Stimulated activated naive CD8-positive, alpha-beta T cell treated with anti-CD3 and anti-CD28 coated beads, Interleukin-15, Interleukin-2, amounts not matched to agents 100 ng/mL and 50 ng/mL, for 24 hours (primary cell): ENCODE measurements at regions not wholly inside any gene's neighbourhood (a gene's known extent, or its start where the extent isn't known, plus 50 kb on each side); places are given as distances from the start of the nearest gene placed in this dataset.

Source experiments
- H3K27ac Mint-ChIP-seq: one replicate; pipeline ENCODE4 v1.8.0; 2021; ENCODE audit warnings: mild to moderate bottlenecking, mixed read lengths
- H3K27me3 Mint-ChIP-seq: one replicate; pipeline ENCODE4 v1.8.0; 2021; ENCODE audit warnings: mixed read lengths
- H3K36me3 Mint-ChIP-seq: one replicate; pipeline ENCODE4 v1.8.0; 2021; ENCODE audit warnings: low read depth, mixed read lengths
- H3K4me1 Mint-ChIP-seq: one replicate; pipeline ENCODE4 v1.8.0; 2021; ENCODE audit warnings: low read depth, mixed read lengths
- H3K4me3 Mint-ChIP-seq: one replicate; pipeline ENCODE4 v1.8.0; 2021; ENCODE audit warnings: mild to moderate bottlenecking, mixed read lengths
- H3K9me3 Mint-ChIP-seq: one replicate; pipeline ENCODE4 v1.8.0; 2021; ENCODE audit warnings: mixed read lengths

- no peaks in the 10 kb centered on the region for H3K36me3 Mint-ChIP-seq
- no peaks in the 10 kb centered on the region for H3K27me3 Mint-ChIP-seq
- peak overlapping the region; percentile 77 for H3K4me3 Mint-ChIP-seq
- no peaks in the 10 kb centered on the region for H3K9me3 Mint-ChIP-seq
- H3K4me1 Mint-ChIP-seq = peaks cover 55% of the 10 kb centered on the region
- H3K27ac Mint-ChIP-seq = peak overlapping the region; percentile 99
Measured at GRCh38 chr20:53708129-53708968, 114.7 kb upstream of the ZNF217 start.

DNA sequence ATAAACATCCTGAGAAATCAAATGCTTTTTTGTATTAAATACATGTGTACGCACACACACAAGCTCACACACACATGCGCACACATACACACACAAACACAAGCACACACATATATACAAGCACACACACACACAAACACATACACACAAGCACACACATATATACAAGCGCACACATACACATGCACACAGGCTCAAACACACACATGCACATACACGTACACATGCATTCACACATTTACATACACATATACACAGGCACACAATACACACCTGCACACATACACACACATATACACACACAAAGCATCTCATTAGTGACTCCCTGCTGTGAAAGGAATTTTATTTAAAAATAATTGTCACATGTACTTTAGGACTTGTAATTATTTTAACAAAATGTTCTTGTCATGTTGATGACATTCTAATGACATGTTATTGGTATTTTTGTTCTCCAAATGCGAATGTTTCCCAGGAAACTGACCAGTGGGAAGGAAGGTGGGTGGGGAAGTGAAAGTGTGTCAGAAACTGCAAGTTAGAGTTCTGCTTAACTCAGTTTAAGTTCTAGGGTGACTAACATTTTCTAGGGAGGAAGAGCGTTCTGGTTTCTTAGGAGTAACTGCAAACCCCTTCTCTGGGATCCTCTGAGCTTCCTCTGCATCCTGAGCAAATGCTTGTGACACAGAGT, 113.9 kb upstream of the ZNF217 start:
- Mint-ChIP-seq H3K27me3 (no peaks in the 10 kb centered on the region), H3K27ac (peak overlapping the region; percentile 99), H3K9me3 (no peaks in the 10 kb centered on the region), H3K36me3 (no peaks in the 10 kb centered on the region), H3K4me1 (peaks cover 55% of the 10 kb centered on the region), H3K4me3 (peak overlapping the region; percentile 77)

DNA sequence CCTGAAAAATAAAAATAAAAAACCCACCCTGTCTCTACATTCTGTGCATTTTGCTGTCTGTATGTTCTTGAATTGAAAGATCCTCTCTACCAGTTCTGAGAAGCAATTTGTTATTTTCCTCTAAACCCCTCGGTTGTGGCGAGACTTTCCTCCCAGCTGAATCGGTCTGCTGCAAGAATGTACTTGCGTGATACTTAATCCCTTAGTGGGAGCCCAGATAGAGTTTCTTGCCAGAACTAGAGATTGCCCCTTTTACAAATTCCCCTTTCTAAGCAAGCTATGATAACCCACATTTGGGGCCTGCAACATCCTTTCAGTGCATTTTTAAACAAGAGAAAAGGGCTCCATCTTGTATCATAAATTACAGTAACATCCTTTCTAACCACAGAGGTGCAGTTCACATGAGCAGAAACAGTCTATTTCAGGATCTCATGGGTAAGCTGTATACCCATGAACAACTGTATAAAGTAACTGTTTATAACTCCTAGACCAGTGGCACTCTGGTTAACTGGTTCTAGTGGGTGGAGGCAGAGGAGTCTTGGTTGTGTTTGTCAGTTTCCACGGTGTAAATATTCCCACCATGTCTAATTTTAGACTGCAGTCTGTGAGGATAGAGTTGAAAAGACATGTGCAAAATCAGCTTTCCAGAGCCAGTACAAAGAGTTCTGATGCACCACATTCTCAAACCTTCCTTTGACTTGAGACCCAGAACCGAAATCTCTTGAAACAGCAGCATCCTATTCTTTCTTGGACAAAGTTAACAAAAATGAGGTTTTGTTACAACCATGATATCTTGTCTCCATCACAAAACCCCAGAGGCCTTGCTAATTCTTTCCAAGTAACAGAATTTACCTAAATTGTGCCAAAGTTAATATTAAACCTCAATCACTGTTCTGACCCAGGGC, 113.1 kb upstream of the ZNF217 start:
- peaks cover 54% of the 10 kb centered on the region for H3K4me1 Mint-ChIP-seq

DNA sequence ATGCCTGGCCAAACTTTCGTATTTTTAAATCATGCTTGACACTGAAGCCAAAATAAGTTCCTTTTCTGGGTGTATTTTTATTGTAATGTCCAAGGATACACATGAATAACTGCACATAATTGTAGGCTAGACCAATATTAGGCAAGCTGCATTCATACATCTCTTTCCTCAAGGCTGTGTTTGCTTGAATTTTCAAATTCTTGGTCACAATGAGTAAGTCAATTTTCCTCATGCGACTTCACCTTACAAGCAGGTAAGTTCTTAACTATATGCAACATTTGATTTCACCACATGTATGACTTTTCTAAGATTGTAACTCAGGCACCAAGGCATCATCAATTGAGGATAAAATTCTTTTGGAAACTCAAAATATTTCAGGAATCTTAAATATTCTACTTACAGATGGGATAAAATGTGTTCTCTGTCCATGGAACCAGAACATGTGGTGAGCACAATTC, 112.4 kb upstream of the ZNF217 start:
- no peaks in the 10 kb centered on the region for H3K9me3 Mint-ChIP-seq
- H3K27ac Mint-ChIP-seq = peak overlapping the region; percentile 99
- no peaks in the 10 kb centered on the region for H3K36me3 Mint-ChIP-seq
- H3K27me3 Mint-ChIP-seq = no peaks in the 10 kb centered on the region
- peaks cover 53% of the 10 kb centered on the region for H3K4me1 Mint-ChIP-seq
- H3K4me3 Mint-ChIP-seq = peak overlapping the region; percentile 77

More for the DNA sequence above, 113.1 kb upstream of the ZNF217 start:
- Mint-ChIP-seq H3K36me3 (no peaks in the 10 kb centered on the region), H3K27me3 (no peaks in the 10 kb centered on the region), H3K4me3 (peak overlapping the region; percentile 77), H3K9me3 (no peaks in the 10 kb centered on the region), H3K27ac (peak overlapping the region; percentile 99)

DNA sequence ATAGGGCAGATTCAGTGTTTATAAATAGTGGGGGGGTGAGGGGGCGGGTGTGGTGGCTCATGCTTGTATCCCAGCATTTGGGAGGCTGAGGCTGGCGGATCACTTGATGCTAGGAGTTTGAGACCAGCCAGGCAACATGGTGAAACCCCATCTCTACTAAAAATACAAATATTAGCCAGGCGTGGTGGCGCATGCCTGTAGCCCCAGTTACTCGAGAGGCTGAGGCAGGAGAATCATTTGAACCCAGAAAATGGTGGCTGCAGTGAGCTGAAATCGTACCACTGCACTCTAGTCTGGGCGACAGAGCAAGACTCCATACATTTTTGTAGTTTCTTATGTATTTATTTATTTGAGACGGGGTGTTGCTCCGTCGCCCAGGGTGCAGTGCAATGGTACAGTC, 109.0 kb upstream of the ZNF217 start:
- Mint-ChIP-seq H3K36me3 (no peaks in the 10 kb centered on the region), H3K4me3 (no peak overlapping the region), H3K4me1 (peaks cover 34% of the 10 kb centered on the region), H3K27me3 (no peaks in the 10 kb centered on the region), H3K9me3 (no peaks in the 10 kb centered on the region), H3K27ac (no peak overlapping the region)

DNA sequence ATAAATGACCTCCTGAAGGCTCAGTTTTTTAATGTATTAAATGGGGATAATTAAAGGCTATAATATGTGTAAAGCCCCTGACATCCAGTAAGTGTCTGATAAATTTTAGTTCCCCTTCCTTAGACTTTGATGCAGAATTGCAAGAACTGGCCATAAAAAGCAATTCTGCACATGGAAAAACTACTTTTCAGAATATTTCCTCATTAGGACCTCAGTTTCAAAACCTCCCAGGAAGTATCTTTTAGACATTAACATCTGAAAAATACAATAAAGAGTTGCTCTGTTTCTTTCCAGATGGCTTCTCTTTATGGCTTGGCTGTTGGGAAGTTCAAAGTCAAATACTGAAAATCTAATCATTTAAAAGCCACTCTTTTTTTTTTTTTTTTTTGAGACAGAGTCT, 106.3 kb upstream of the ZNF217 start:
- no peak overlapping the region for H3K27ac Mint-ChIP-seq
- H3K27me3 Mint-ChIP-seq = no peaks in the 10 kb centered on the region
- H3K4me3 Mint-ChIP-seq = no peak overlapping the region
- H3K4me1 Mint-ChIP-seq = peaks cover 13% of the 10 kb centered on the region
- no peaks in the 10 kb centered on the region for H3K36me3 Mint-ChIP-seq
- no peaks in the 10 kb centered on the region for H3K9me3 Mint-ChIP-seq

- Mint-ChIP-seq H3K27me3 (no peaks in the 10 kb centered on the region), H3K4me1 (peaks cover 11% of the 10 kb centered on the region), H3K27ac (peak overlapping the region; percentile 28), H3K4me3 (no peak overlapping the region), H3K9me3 (no peaks in the 10 kb centered on the region), H3K36me3 (no peaks in the 10 kb centered on the region)
Measured at GRCh38 chr20:53699085-53699674, 105.5 kb upstream of the ZNF217 start.

GRCh38 chr20:53698371-53698978, 104.8 kb upstream of the ZNF217 start:
- peak overlapping the region; percentile 28 for H3K27ac Mint-ChIP-seq
- H3K4me3 Mint-ChIP-seq = no peak overlapping the region
- H3K27me3 Mint-ChIP-seq = no peaks in the 10 kb centered on the region
- H3K4me1 Mint-ChIP-seq = peaks cover 15% of the 10 kb centered on the region
- no peaks in the 10 kb centered on the region for H3K36me3 Mint-ChIP-seq
- no peaks in the 10 kb centered on the region for H3K9me3 Mint-ChIP-seq

- H3K4me3 Mint-ChIP-seq = no peak overlapping the region
- no peak overlapping the region for H3K27ac Mint-ChIP-seq
- no peaks in the 10 kb centered on the region for H3K36me3 Mint-ChIP-seq
- H3K9me3 Mint-ChIP-seq = no peaks in the 10 kb centered on the region
- peaks cover 32% of the 10 kb centered on the region for H3K4me1 Mint-ChIP-seq
- H3K27me3 Mint-ChIP-seq = no peaks in the 10 kb centered on the region
Measured at GRCh38 chr20:53695797-53696527, 102.3 kb upstream of the ZNF217 start.

- Mint-ChIP-seq H3K36me3 (no peaks in the 10 kb centered on the region), H3K27ac (peak overlapping the region; percentile 77), H3K27me3 (no peaks in the 10 kb centered on the region), H3K9me3 (no peaks in the 10 kb centered on the region), H3K4me3 (peak overlapping the region; percentile 68), H3K4me1 (peaks cover 34% of the 10 kb centered on the region)
Measured at GRCh38 chr20:53693262-53693871, 99.7 kb upstream of the ZNF217 start.

DNA sequence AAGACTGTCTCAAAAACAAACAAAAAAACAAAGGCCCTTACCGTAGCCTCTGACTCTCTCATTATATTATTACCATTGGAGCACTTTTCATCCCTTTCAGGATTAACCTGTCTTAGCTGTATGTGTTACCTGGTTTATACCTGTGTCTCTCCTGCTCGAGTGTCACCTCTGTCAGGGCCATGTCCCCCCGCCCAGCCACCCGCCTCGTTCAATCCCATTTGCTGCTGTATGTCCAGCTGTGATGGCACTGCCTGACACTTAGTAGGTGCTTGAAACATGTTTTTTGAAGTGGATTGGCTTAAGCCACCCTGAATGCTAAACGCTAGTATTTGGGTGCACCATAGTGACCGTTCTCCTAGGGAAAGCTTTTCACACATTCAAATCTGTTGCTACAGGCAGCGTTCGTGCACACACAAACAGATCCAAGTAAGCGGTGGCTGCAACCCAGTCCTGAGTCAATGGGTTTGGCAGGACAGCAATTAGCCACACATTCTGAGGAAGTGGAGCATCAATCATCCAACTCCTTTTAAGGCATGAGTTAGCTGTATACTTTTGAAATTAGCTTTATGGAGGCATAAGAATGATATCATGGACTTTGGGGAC, 98.9 kb upstream of the ZNF217 start:
- H3K27ac Mint-ChIP-seq = peak overlapping the region; percentile 74
- H3K4me1 Mint-ChIP-seq = peaks cover 39% of the 10 kb centered on the region
- H3K27me3 Mint-ChIP-seq = no peaks in the 10 kb centered on the region
- peak overlapping the region; percentile 68 for H3K4me3 Mint-ChIP-seq
- H3K36me3 Mint-ChIP-seq = no peaks in the 10 kb centered on the region
- no peaks in the 10 kb centered on the region for H3K9me3 Mint-ChIP-seq

GRCh38 chr20:53691811-53692192, 98.2 kb upstream of the ZNF217 start:
- Mint-ChIP-seq H3K4me3 (no peak overlapping the region), H3K27me3 (no peaks in the 10 kb centered on the region), H3K4me1 (peaks cover 42% of the 10 kb centered on the region), H3K27ac (no peak overlapping the region), H3K36me3 (no peaks in the 10 kb centered on the region), H3K9me3 (no peaks in the 10 kb centered on the region)
